ENCODE measurements at regions not wholly inside any gene's neighbourhood (a gene's known extent, or its start where the extent isn't known, plus 50 kb on each side); places are given as distances from the start of the nearest gene placed in this dataset.
"Not testable (repeated sequence)": the region's sequence is repeated elsewhere in the genome, so short reads cannot be mapped to it uniquely, and the experiment has no call there.

GRCh38 chr2:226307487-226308322 is 491.9 kb downstream of the IRS1 start:
- Histone ChIP-seq H3K36me3 (ENCODE audit: control insufficient read depth in 2 of 2, insufficient read depth in 2 of 2, low read length in 2 of 2) (no peaks in the 10 kb centered on the region), H3K9me3 (ENCODE audit: control insufficient read depth in 2 of 2, low read length in 2 of 2) (no peaks in the 10 kb centered on the region), H3K27ac (ENCODE audit: low read length) (no peak overlapping the region), H3K4me1 (ENCODE audit: control insufficient read depth, insufficient read depth, low read length) (no peaks in the 10 kb centered on the region), H3K27me3 (ENCODE audit: control insufficient read depth in 1 of 2, insufficient read depth in 2 of 2, low read length in 2 of 2) (no peaks in the 10 kb centered on the region), H3K4me3 (ENCODE audit: low read length in 2 of 2) (no peak overlapping the region), H3K9ac (ENCODE audit: low read length in 2 of 2) (no peak overlapping the region)

GRCh38 chr2:226306969-226307368 is 492.7 kb downstream of the IRS1 start:
- no peaks in the 10 kb centered on the region for H3K9me3 ChIP-seq (ENCODE audit: control insufficient read depth in 2 of 2, low read length in 2 of 2)
- H3K4me3 ChIP-seq (ENCODE audit: low read length in 2 of 2) = no peak overlapping the region
- H3K36me3 ChIP-seq (ENCODE audit: control insufficient read depth in 2 of 2, insufficient read depth in 2 of 2, low read length in 2 of 2) = no peaks in the 10 kb centered on the region
- H3K9ac ChIP-seq (ENCODE audit: low read length in 2 of 2) = no peak overlapping the region
- H3K27ac ChIP-seq (ENCODE audit: low read length) = no peak overlapping the region
- no peaks in the 10 kb centered on the region for H3K27me3 ChIP-seq (ENCODE audit: control insufficient read depth in 1 of 2, insufficient read depth in 2 of 2, low read length in 2 of 2)
- H3K4me1 ChIP-seq (ENCODE audit: control insufficient read depth, insufficient read depth, low read length) = no peaks in the 10 kb centered on the region

- no peaks in the 10 kb centered on the region for H3K27me3 ChIP-seq (ENCODE audit: control insufficient read depth in 1 of 2, insufficient read depth in 2 of 2, low read length in 2 of 2)
- no peaks in the 10 kb centered on the region for H3K36me3 ChIP-seq (ENCODE audit: control insufficient read depth in 2 of 2, insufficient read depth in 2 of 2, low read length in 2 of 2)
- no peaks in the 10 kb centered on the region for H3K9me3 ChIP-seq (ENCODE audit: control insufficient read depth in 2 of 2, low read length in 2 of 2)
- H3K9ac ChIP-seq (ENCODE audit: low read length in 2 of 2) = no peak overlapping the region
- H3K27ac ChIP-seq (ENCODE audit: low read length) = no peak overlapping the region
- no peaks in the 10 kb centered on the region for H3K4me1 ChIP-seq (ENCODE audit: control insufficient read depth, insufficient read depth, low read length)
- no peak overlapping the region for H3K4me3 ChIP-seq (ENCODE audit: low read length in 2 of 2)
These were observed 495.3 kb downstream of the IRS1 start for GRCh38 chr2:226304308-226304707.

GRCh38 chr2:226303707-226304106 is 495.9 kb downstream of the IRS1 start:
- no peak overlapping the region for H3K4me3 ChIP-seq (ENCODE audit: low read length in 2 of 2)
- H3K4me1 ChIP-seq (ENCODE audit: control insufficient read depth, insufficient read depth, low read length) = no peaks in the 10 kb centered on the region
- H3K9me3 ChIP-seq (ENCODE audit: control insufficient read depth in 2 of 2, low read length in 2 of 2) = no peaks in the 10 kb centered on the region
- H3K9ac ChIP-seq (ENCODE audit: low read length in 2 of 2) = no peak overlapping the region
- H3K36me3 ChIP-seq (ENCODE audit: control insufficient read depth in 2 of 2, insufficient read depth in 2 of 2, low read length in 2 of 2) = no peaks in the 10 kb centered on the region
- no peaks in the 10 kb centered on the region for H3K27me3 ChIP-seq (ENCODE audit: control insufficient read depth in 1 of 2, insufficient read depth in 2 of 2, low read length in 2 of 2)
- no peak overlapping the region for H3K27ac ChIP-seq (ENCODE audit: low read length)

GRCh38 chr2:226300196-226300886 is 499.3 kb downstream of the IRS1 start:
- H3K4me3 ChIP-seq (ENCODE audit: low read length in 2 of 2) = no peak overlapping the region
- no peaks in the 10 kb centered on the region for H3K4me1 ChIP-seq (ENCODE audit: control insufficient read depth, insufficient read depth, low read length)
- H3K9ac ChIP-seq (ENCODE audit: low read length in 2 of 2) = no peak overlapping the region
- H3K27ac ChIP-seq (ENCODE audit: low read length) = no peak overlapping the region
- H3K27me3 ChIP-seq (ENCODE audit: control insufficient read depth in 1 of 2, insufficient read depth in 2 of 2, low read length in 2 of 2) = no peaks in the 10 kb centered on the region
- no peaks in the 10 kb centered on the region for H3K9me3 ChIP-seq (ENCODE audit: control insufficient read depth in 2 of 2, low read length in 2 of 2)
- no peaks in the 10 kb centered on the region for H3K36me3 ChIP-seq (ENCODE audit: control insufficient read depth in 2 of 2, insufficient read depth in 2 of 2, low read length in 2 of 2)

GRCh38 chr2:226299771-226300170 is 499.8 kb downstream of the IRS1 start:
- H3K4me1 ChIP-seq (ENCODE audit: control insufficient read depth, insufficient read depth, low read length) = no peaks in the 10 kb centered on the region
- no peaks in the 10 kb centered on the region for H3K9me3 ChIP-seq (ENCODE audit: control insufficient read depth in 2 of 2, low read length in 2 of 2)
- no peak overlapping the region for H3K9ac ChIP-seq (ENCODE audit: low read length in 2 of 2)
- H3K27ac ChIP-seq (ENCODE audit: low read length) = no peak overlapping the region
- H3K4me3 ChIP-seq (ENCODE audit: low read length in 2 of 2) = no peak overlapping the region
- no peaks in the 10 kb centered on the region for H3K27me3 ChIP-seq (ENCODE audit: control insufficient read depth in 1 of 2, insufficient read depth in 2 of 2, low read length in 2 of 2)
- no peaks in the 10 kb centered on the region for H3K36me3 ChIP-seq (ENCODE audit: control insufficient read depth in 2 of 2, insufficient read depth in 2 of 2, low read length in 2 of 2)

- no peak overlapping the region for H3K9ac ChIP-seq (ENCODE audit: low read length in 2 of 2)
- H3K4me3 ChIP-seq (ENCODE audit: low read length in 2 of 2) = no peak overlapping the region
- H3K9me3 ChIP-seq (ENCODE audit: control insufficient read depth in 2 of 2, low read length in 2 of 2) = no peaks in the 10 kb centered on the region
- H3K4me1 ChIP-seq (ENCODE audit: control insufficient read depth, insufficient read depth, low read length) = no peaks in the 10 kb centered on the region
- no peak overlapping the region for H3K27ac ChIP-seq (ENCODE audit: low read length)
- no peaks in the 10 kb centered on the region for H3K27me3 ChIP-seq (ENCODE audit: control insufficient read depth in 1 of 2, insufficient read depth in 2 of 2, low read length in 2 of 2)
- H3K36me3 ChIP-seq (ENCODE audit: control insufficient read depth in 2 of 2, insufficient read depth in 2 of 2, low read length in 2 of 2) = no peaks in the 10 kb centered on the region
These were observed 503.9 kb downstream of the IRS1 start for GRCh38 chr2:226295681-226296080.

- no peaks in the 10 kb centered on the region for H3K27me3 ChIP-seq (ENCODE audit: control insufficient read depth in 1 of 2, insufficient read depth in 2 of 2, low read length in 2 of 2)
- H3K27ac ChIP-seq (ENCODE audit: low read length) = no peak overlapping the region
- H3K9me3 ChIP-seq (ENCODE audit: control insufficient read depth in 2 of 2, low read length in 2 of 2) = no peaks in the 10 kb centered on the region
- H3K4me1 ChIP-seq (ENCODE audit: control insufficient read depth, insufficient read depth, low read length) = no peaks in the 10 kb centered on the region
- H3K9ac ChIP-seq (ENCODE audit: low read length in 2 of 2) = no peak overlapping the region
- H3K4me3 ChIP-seq (ENCODE audit: low read length in 2 of 2) = no peak overlapping the region
- H3K36me3 ChIP-seq (ENCODE audit: control insufficient read depth in 2 of 2, insufficient read depth in 2 of 2, low read length in 2 of 2) = no peaks in the 10 kb centered on the region
These were observed 504.5 kb downstream of the IRS1 start for GRCh38 chr2:226295123-226295522.

- H3K27ac ChIP-seq (ENCODE audit: low read length); H3K9me3 ChIP-seq (ENCODE audit: control insufficient read depth in 2 of 2, low read length in 2 of 2); H3K27me3 ChIP-seq (ENCODE audit: control insufficient read depth in 1 of 2, insufficient read depth in 2 of 2, low read length in 2 of 2); H3K9ac ChIP-seq (ENCODE audit: low read length in 2 of 2); H3K4me3 ChIP-seq (ENCODE audit: low read length in 2 of 2); H3K4me1 ChIP-seq (ENCODE audit: control insufficient read depth, insufficient read depth, low read length); H3K36me3 ChIP-seq (ENCODE audit: control insufficient read depth in 2 of 2, insufficient read depth in 2 of 2, low read length in 2 of 2): not testable (repeated sequence)
These were observed 508.3 kb downstream of the IRS1 start for GRCh38 chr2:226291281-226291680.

GRCh38 chr2:226286916-226287315 is 512.7 kb downstream of the IRS1 start:
- Histone ChIP-seq H3K4me3 (ENCODE audit: low read length in 2 of 2) (no peak overlapping the region), H3K4me1 (ENCODE audit: control insufficient read depth, insufficient read depth, low read length) (no peaks in the 10 kb centered on the region), H3K36me3 (ENCODE audit: control insufficient read depth in 2 of 2, insufficient read depth in 2 of 2, low read length in 2 of 2) (no peaks in the 10 kb centered on the region), H3K27me3 (ENCODE audit: control insufficient read depth in 1 of 2, insufficient read depth in 2 of 2, low read length in 2 of 2) (no peaks in the 10 kb centered on the region), H3K27ac (ENCODE audit: low read length) (no peak overlapping the region), H3K9me3 (ENCODE audit: control insufficient read depth in 2 of 2, low read length in 2 of 2) (no peaks in the 10 kb centered on the region), H3K9ac (ENCODE audit: low read length in 2 of 2) (no peak overlapping the region)

- Histone ChIP-seq H3K9ac (ENCODE audit: low read length in 2 of 2) (no peak overlapping the region), H3K27me3 (ENCODE audit: control insufficient read depth in 1 of 2, insufficient read depth in 2 of 2, low read length in 2 of 2) (no peaks in the 10 kb centered on the region), H3K27ac (ENCODE audit: low read length) (no peak overlapping the region), H3K4me3 (ENCODE audit: low read length in 2 of 2) (no peak overlapping the region), H3K9me3 (ENCODE audit: control insufficient read depth in 2 of 2, low read length in 2 of 2) (no peaks in the 10 kb centered on the region), H3K36me3 (ENCODE audit: control insufficient read depth in 2 of 2, insufficient read depth in 2 of 2, low read length in 2 of 2) (no peaks in the 10 kb centered on the region), H3K4me1 (ENCODE audit: control insufficient read depth, insufficient read depth, low read length) (no peaks in the 10 kb centered on the region)
These were observed 515.8 kb downstream of the IRS1 start for GRCh38 chr2:226283796-226284195.
